ENCODE measurements at regions not wholly inside any gene's neighbourhood (a gene's known extent, or its start where the extent isn't known, plus 50 kb on each side); places are given as distances from the start of the nearest gene placed in this dataset.

DNA sequence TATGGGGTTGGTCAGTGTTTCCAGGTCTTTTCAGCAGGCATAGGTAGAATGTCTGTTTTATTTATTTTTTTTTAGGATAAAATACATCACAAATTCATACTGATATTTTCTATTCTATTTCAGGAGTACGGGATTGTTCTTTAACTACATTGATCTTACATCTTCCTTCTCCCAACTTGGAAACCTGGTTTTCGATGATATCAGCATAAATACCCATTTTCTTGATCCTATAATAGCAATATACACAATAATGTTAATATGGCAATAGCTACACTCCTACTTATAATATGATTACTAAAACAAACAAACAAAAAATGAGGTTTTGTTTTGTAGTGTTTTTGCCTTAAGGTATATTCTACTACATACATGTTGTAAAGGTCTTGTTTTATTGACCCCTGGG, 962.4 kb upstream of the GOT2 start:
- H3K27ac Mint-ChIP-seq = no peak overlapping the region
- H3K27ac ChIP-seq (ENCODE audit: low read depth) = no peak overlapping the region
- H3K27me3 Mint-ChIP-seq (ENCODE audit: insufficient read depth, low read depth, poor library complexity) = no peaks in the 10 kb centered on the region
- no peaks in the 10 kb centered on the region for H3F3A ChIP-seq (replicated peaks; ENCODE audit: low read depth)
- H3K4me3 Mint-ChIP-seq = no peak overlapping the region
- H3K4me2 ChIP-seq = no peak overlapping the region
- no peaks in the 10 kb centered on the region for H3K4me1 Mint-ChIP-seq
- peaks cover 4% of the 10 kb centered on the region; the same call in 1 of the 3 replicates for H3K36me3 Mint-ChIP-seq (ENCODE audit: low read depth)
- H4K20me1 ChIP-seq (replicated peaks; ENCODE audit: insufficient read depth) = no peaks in the 10 kb centered on the region
- no peak overlapping the region for H2AFZ ChIP-seq
- H3K4me1 ChIP-seq (ENCODE audit: insufficient read depth) = no peaks in the 10 kb centered on the region
- no peaks in the 10 kb centered on the region for H3K79me2 ChIP-seq (replicated peaks; ENCODE audit: insufficient read depth)
- H3K4me3 ChIP-seq = no peak overlapping the region
- H3K27me3 ChIP-seq (ENCODE audit: insufficient read depth) = no peaks in the 10 kb centered on the region
- H3K9me2 ChIP-seq (ENCODE audit: insufficient read depth) = 0 out of 2 replicates have a peak, but pooled peaks cover 4% of the 10 kb centered on the region
- H3K36me3 ChIP-seq (ENCODE audit: insufficient read depth) = no peaks in the 10 kb centered on the region
- DNase-seq (ENCODE audit: low spot score) (no peak), ATAC-seq (no peak)
- TF ChIP-seq EZH2 (IDR thresholded peaks at IDR 0.05; ENCODE audit: low read depth, unreplicated experiment) (no peak), ZNF331 (CRISPR knock-in tag; IDR thresholded peaks at IDR 0.05; ENCODE audit: low read depth) (no peak), JUNB (IDR thresholded peaks at IDR 0.05; ENCODE audit: unreplicated experiment) (no peak)
- TF ChIP-seq, protein P1, sequence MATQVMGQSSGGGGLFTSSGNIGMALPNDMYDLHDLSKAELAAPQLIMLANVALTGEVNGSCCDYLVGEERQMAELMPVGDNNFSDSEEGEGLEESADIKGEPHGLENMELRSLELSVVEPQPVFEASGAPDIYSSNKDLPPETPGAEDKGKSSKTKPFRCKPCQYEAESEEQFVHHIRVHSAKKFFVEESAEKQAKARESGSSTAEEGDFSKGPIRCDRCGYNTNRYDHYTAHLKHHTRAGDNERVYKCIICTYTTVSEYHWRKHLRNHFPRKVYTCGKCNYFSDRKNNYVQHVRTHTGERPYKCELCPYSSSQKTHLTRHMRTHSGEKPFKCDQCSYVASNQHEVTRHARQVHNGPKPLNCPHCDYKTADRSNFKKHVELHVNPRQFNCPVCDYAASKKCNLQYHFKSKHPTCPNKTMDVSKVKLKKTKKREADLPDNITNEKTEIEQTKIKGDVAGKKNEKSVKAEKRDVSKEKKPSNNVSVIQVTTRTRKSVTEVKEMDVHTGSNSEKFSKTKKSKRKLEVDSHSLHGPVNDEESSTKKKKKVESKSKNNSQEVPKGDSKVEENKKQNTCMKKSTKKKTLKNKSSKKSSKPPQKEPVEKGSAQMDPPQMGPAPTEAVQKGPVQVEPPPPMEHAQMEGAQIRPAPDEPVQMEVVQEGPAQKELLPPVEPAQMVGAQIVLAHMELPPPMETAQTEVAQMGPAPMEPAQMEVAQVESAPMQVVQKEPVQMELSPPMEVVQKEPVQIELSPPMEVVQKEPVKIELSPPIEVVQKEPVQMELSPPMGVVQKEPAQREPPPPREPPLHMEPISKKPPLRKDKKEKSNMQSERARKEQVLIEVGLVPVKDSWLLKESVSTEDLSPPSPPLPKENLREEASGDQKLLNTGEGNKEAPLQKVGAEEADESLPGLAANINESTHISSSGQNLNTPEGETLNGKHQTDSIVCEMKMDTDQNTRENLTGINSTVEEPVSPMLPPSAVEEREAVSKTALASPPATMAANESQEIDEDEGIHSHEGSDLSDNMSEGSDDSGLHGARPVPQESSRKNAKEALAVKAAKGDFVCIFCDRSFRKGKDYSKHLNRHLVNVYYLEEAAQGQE (IDR thresholded peaks at IDR 0.05; ENCODE audit: unreplicated experiment) = no peak
- H3K9me3 Mint-ChIP-seq = peaks cover 4% of the 10 kb centered on the region; the same call in 2 of the 3 replicates

DNA sequence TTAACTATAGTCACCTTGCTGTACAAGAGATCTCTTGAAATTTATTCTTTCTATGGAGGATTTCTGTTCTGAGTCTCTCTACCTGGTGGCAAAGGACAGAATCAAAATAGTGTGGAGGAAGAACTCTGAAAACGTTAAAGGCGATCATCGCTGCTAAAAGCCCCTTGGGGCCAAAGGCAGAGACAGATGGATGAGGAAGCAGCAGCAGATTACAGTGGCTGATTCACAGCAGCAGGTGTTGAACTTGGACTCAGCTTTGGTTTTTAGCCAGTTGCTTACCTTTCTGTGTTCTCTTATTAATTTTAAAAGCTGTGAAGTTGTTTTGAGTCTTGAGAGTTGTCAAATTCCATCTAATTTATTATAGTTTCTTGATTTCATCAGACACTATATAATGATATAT, 956.1 kb upstream of the GOT2 start:
- H3K27me3 Mint-ChIP-seq (ENCODE audit: insufficient read depth, low read depth, poor library complexity) = no peaks in the 10 kb centered on the region
- Histone ChIP-seq H3K9me2 (ENCODE audit: insufficient read depth) (no peaks in the 10 kb centered on the region), H3K36me3 (ENCODE audit: insufficient read depth) (peaks cover 8% of the 10 kb centered on the region; the same call in 1 of the 2 replicates), H3K79me2 (replicated peaks; ENCODE audit: insufficient read depth) (no peaks in the 10 kb centered on the region), H2AFZ (no peak overlapping the region), H3K27me3 (ENCODE audit: insufficient read depth) (no peaks in the 10 kb centered on the region), H3K27ac (ENCODE audit: low read depth) (no peak overlapping the region), H4K20me1 (replicated peaks; ENCODE audit: insufficient read depth) (no peaks in the 10 kb centered on the region), H3K4me1 (ENCODE audit: insufficient read depth) (peaks cover 8% of the 10 kb centered on the region), H3K4me2 (no peak overlapping the region), H3K4me3 (no peak overlapping the region), H3F3A (replicated peaks; ENCODE audit: low read depth) (no peaks in the 10 kb centered on the region)
- no peak overlapping the region for H3K27ac Mint-ChIP-seq
- H3K4me1 Mint-ChIP-seq = peaks cover 12% of the 10 kb centered on the region; the same call in 2 of the 3 replicates
- peaks cover 29% of the 10 kb centered on the region for H3K36me3 Mint-ChIP-seq (ENCODE audit: low read depth)
- peaks cover 34% of the 10 kb centered on the region for H3K9me3 Mint-ChIP-seq
- DNase-seq (ENCODE audit: low spot score) (no peak), ATAC-seq (no peak)
- no peak overlapping the region for H3K4me3 Mint-ChIP-seq
- TF ChIP-seq, protein P1 (IDR thresholded peaks at IDR 0.05; ENCODE audit: unreplicated experiment) = no peak
- TF ChIP-seq POLR2AphosphoS5 (IDR thresholded peaks at IDR 0.05; ENCODE audit: low read depth) = no peak
- no peak for TF ChIP-seq EZH2phosphoT487 (IDR thresholded peaks at IDR 0.05; ENCODE audit: unreplicated experiment)
- TF ChIP-seq ZNF331 (CRISPR knock-in tag; IDR thresholded peaks at IDR 0.05; ENCODE audit: low read depth) = no peak
- TF ChIP-seq, protein P2, sequence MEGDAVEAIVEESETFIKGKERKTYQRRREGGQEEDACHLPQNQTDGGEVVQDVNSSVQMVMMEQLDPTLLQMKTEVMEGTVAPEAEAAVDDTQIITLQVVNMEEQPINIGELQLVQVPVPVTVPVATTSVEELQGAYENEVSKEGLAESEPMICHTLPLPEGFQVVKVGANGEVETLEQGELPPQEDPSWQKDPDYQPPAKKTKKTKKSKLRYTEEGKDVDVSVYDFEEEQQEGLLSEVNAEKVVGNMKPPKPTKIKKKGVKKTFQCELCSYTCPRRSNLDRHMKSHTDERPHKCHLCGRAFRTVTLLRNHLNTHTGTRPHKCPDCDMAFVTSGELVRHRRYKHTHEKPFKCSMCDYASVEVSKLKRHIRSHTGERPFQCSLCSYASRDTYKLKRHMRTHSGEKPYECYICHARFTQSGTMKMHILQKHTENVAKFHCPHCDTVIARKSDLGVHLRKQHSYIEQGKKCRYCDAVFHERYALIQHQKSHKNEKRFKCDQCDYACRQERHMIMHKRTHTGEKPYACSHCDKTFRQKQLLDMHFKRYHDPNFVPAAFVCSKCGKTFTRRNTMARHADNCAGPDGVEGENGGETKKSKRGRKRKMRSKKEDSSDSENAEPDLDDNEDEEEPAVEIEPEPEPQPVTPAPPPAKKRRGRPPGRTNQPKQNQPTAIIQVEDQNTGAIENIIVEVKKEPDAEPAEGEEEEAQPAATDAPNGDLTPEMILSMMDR (conservative IDR thresholded peaks at IDR 0.05; ENCODE audit: low read depth in 2 of 2) = no peak
